Pancreas (tissue), 10 donors: ENCODE measurements at regions not wholly inside any gene's neighbourhood (a gene's known extent, or its start where the extent isn't known, plus 50 kb on each side); places are given as distances from the start of the nearest gene placed in this dataset.

ENCODE experiments used
- ATAC-seq, 4 donors: fragments of 200-7000 bp; cut with Tn5 transposase; one replicate each; pipeline versions ENCODE4 v1.8.0 to v1.9.1; 2020; ENCODE audit warnings: mild to moderate bottlenecking in 4 of 4, moderate library complexity in 4 of 4
- DNase-seq, 6 donors: peaks; one replicate each; pipeline ENCODE4 v3.0.0-alpha.2; 2020
- FAIRE-seq: peaks from 2 replicates; lab custom pipeline; 2012; peaks lifted over from hg19 to GRCh38; lab: Jason Lieb, UNC
- H3K27ac ChIP-seq, 4 donors: fragments of 200-600 bp; sonication (generic); 1 replicate in 3 of 4; 2 replicates in 1 of 4; pipeline versions ENCODE4 v1.5.0 to v1.8.0; 2020
- H3K27me3 ChIP-seq, 4 donors: fragments of 200-600 bp; one replicate each; pipeline ENCODE4 v1.8.0; 2021
- H3K36me3 ChIP-seq, 3 donors: fragments of 200-600 bp; sonication (generic) in 1 of 3; one replicate each; pipeline versions ENCODE4 v1.5.0 to v1.8.0; 2020 to 2021
- H3K4me1 ChIP-seq, 3 donors: fragments of 200-600 bp; one replicate each; pipeline ENCODE4 v1.8.0; 2021
- H3K4me3 ChIP-seq, 4 donors: fragments of 200-600 bp; sonication (generic) in 2 of 4; one replicate each; pipeline versions ENCODE4 v1.5.0 to v1.8.0; 2020 to 2021
- H3K9me3 ChIP-seq, 4 donors: fragments of 200-600 bp; one replicate each; pipeline ENCODE4 v1.8.0; 2021
- CTCF ChIP-seq, 4 donors: fragments of 200-600 bp; sonication (generic) in 3 of 4; IDR thresholded peaks; one replicate each; pipeline versions ENCODE4 v1.5.0 to v1.8.0; 2021; ENCODE audit warnings: antibody characterized with exemption in 4 of 4
- WGBS, 2 donors: extraction: QIAGEN DNeasy Blood & Tissue Kit; methylation state at CpG; one replicate each; pipeline ENCODE4 v1.1.7; 2013; 5-methylcytosine and 5-hydroxymethylcytosine counted together
- intact Hi-C, 3 donors: fragments of 100-400 bp; cut with DNase I; formaldehyde crosslinking; loops; one replicate each; pipeline versions ENCODE4 v1.11.1 to v1.14.2; 2022
- donor health status: healthy with polysubstance abuse.
- donor health status: DM: no; HTN: no; CAD: no; lungs with moderate emphysema.
- donor health status: DM: no; HTN: no; CAD: no.
- donor health status: control.
- donor health status: control.
- donor health status: Bipolar disorder and iron deficiency.
- donor health status: DM: yes; HTN: yes; CAD: no.
- donor health status: DM: no; HTN: no; CAD: no.
- donor health status: DM: no; HTN: no; CAD: no.
- donor health status: DM: yes; HTN: yes; CAD: no.

- H3K27ac ChIP-seq, result no peak overlapping the region
- no peak for DNase-seq
- H3K9me3 ChIP-seq, result no peaks in the 10 kb centered on the region
- no peak for ATAC-seq
- 37 to 45% methylated on average over 3 of the region's 3 CpGs for WGBS, 2 donors
- no peaks in the 10 kb centered on the region for H3K4me1 ChIP-seq
- intact Hi-C loops, result no loop called here
- peaks cover 0 to 12% (median 1%) of the 10 kb centered on the region in 4 donors for H3K27me3 ChIP-seq
- H3K4me3 ChIP-seq, result no peak overlapping the region
- H3K36me3 ChIP-seq, result no peaks in the 10 kb centered on the region
- TF ChIP-seq CTCF (IDR thresholded peaks at IDR 0.05), result no peak
- FAIRE-seq, result no peak
Measured at GRCh38 chr19:32164384-32164992, 180.9 kb upstream of the ZNF507 start.

- WGBS, 2 donors, result 41 to 50% methylated on average over 11 of the region's 11 CpGs
- FAIRE-seq, result no peak
Measured at GRCh38 chr19:32165141-32165540, 180.3 kb upstream of the ZNF507 start.

GRCh38 chr19:32165750-32166149, 179.7 kb upstream of the ZNF507 start:
- Histone ChIP-seq H3K27me3 (peaks cover 0 to 12% (median 1%) of the 10 kb centered on the region in 4 donors), H3K27ac (no peak overlapping the region), H3K9me3 (no peaks in the 10 kb centered on the region), H3K4me1 (no peaks in the 10 kb centered on the region), H3K36me3 (no peaks in the 10 kb centered on the region), H3K4me3 (no peak overlapping the region)
- 17 to 22% methylated on average over 16 of the region's 16 CpGs for WGBS, 2 donors
- FAIRE-seq (no peak), DNase-seq (no peak), ATAC-seq (no peak)
- intact Hi-C loops, result no loop called here
- TF ChIP-seq CTCF (IDR thresholded peaks at IDR 0.05), result no peak

More at GRCh38 chr19:32165141-32165540, 180.3 kb upstream of the ZNF507 start:
- H3K36me3 ChIP-seq, result no peaks in the 10 kb centered on the region
- no peaks in the 10 kb centered on the region for H3K9me3 ChIP-seq
- no peak for ATAC-seq
- intact Hi-C loops, result no loop called here
- TF ChIP-seq CTCF (IDR thresholded peaks at IDR 0.05), result no peak
- no peak overlapping the region for H3K4me3 ChIP-seq
- H3K4me1 ChIP-seq, result no peaks in the 10 kb centered on the region
- H3K27ac ChIP-seq, result no peak overlapping the region
- peaks cover 0 to 12% (median 1%) of the 10 kb centered on the region in 4 donors for H3K27me3 ChIP-seq
- no peak for DNase-seq

GRCh38 chr19:32166238-32166637, 179.2 kb upstream of the ZNF507 start:
- no peak overlapping the region for H3K4me3 ChIP-seq
- no peaks in the 10 kb centered on the region for H3K9me3 ChIP-seq
- no peak for DNase-seq
- 23 to 24% methylated on average over 9 of the region's 9 CpGs for WGBS, 2 donors
- H3K27ac ChIP-seq, result no peak overlapping the region
- intact Hi-C loops, result no loop called here
- no peaks in the 10 kb centered on the region for H3K36me3 ChIP-seq
- peaks cover 0 to 12% (median 1%) of the 10 kb centered on the region in 4 donors for H3K27me3 ChIP-seq
- H3K4me1 ChIP-seq, result no peaks in the 10 kb centered on the region
- no peak for ATAC-seq
- no peak for FAIRE-seq
- TF ChIP-seq CTCF (IDR thresholded peaks at IDR 0.05), result no peak

GRCh38 chr19:32168111-32168510, 177.3 kb upstream of the ZNF507 start:
- FAIRE-seq, result no peak
- 66 to 72% methylated on average over 4 of the region's 4 CpGs for WGBS, 2 donors
- DNase-seq, result no peak
- H3K27me3 ChIP-seq, result peaks cover 0 to 12% (median 1%) of the 10 kb centered on the region in 4 donors
- no peaks in the 10 kb centered on the region for H3K4me1 ChIP-seq
- no peak overlapping the region for H3K4me3 ChIP-seq
- no peaks in the 10 kb centered on the region for H3K9me3 ChIP-seq
- H3K27ac ChIP-seq, result no peak overlapping the region
- no peak for ATAC-seq
- no peak for TF ChIP-seq CTCF (IDR thresholded peaks at IDR 0.05)
- no peaks in the 10 kb centered on the region for H3K36me3 ChIP-seq
- intact Hi-C loops, result no loop called here
